NT2/D1 (cell line): ENCODE measurements at regions not wholly inside any gene's neighbourhood (a gene's known extent, or its start where the extent isn't known, plus 50 kb on each side); places are given as distances from the start of the nearest gene placed in this dataset.

Experiments used
- SUZ12 ChIP-seq: IDR thresholded peaks from 2 replicates; pipeline ENCODE4 v1.6.1; 2011; ENCODE audit not compliant: insufficient read length, insufficient read depth; ENCODE audit errors: extremely low read depth
- YY1 ChIP-seq: IDR thresholded peaks from 2 replicates; pipeline ENCODE4 v1.6.1; 2011; ENCODE audit not compliant: insufficient read length, insufficient read depth
- ZNF274 ChIP-seq: IDR thresholded peaks from 2 replicates; pipeline ENCODE4 v1.6.1; 2011; ENCODE audit warnings: mild to moderate bottlenecking, low read depth, low read length

GRCh38 chr5:2569774-2570542 is 181.5 kb downstream of the IRX2 start:
- TF ChIP-seq ZNF274 (no peak), YY1 (no peak), SUZ12 (no peak)
